MM.1S (cell line): ENCODE measurements at regions not wholly inside any gene's neighbourhood (a gene's known extent, or its start where the extent isn't known, plus 50 kb on each side); places are given as distances from the start of the nearest gene placed in this dataset.

Source experiments
- DNase-seq: peaks from one replicate; pipeline ENCODE4 v3.0.0-alpha.2; 2015
- H2AFZ ChIP-seq: fragments of 300-600 bp; sonication (generic); 2 replicates; pipeline ENCODE4 v1.6.0; 2016; ENCODE audit warnings: antibody characterized with exemption, low read length
- H3F3A ChIP-seq: fragments of 300-600 bp; sonication (generic); 2 replicates; pipeline ENCODE4 v1.6.1; 2016; ENCODE audit warnings: mild to moderate bottlenecking, antibody characterized with exemption, low read length, moderate library complexity, mixed read lengths; ENCODE audit not compliant: insufficient read depth
- H3K27ac ChIP-seq: fragments of 300-600 bp; sonication (generic); 2 replicates; pipeline ENCODE4 v1.5.1; 2016; ENCODE audit warnings: mild to moderate bottlenecking, low read length
- H3K27me3 ChIP-seq: fragments of 300-600 bp; sonication (generic); replicated peaks from 2 replicates; pipeline ENCODE4 v1.6.0; 2016; ENCODE audit warnings: low read length; ENCODE audit not compliant: insufficient read depth
- H3K36me3 ChIP-seq: fragments of 300-600 bp; sonication (generic); replicated peaks from 2 replicates; pipeline ENCODE4 v1.6.1; 2016; ENCODE audit warnings: mild to moderate bottlenecking, low read length, mixed read lengths; ENCODE audit not compliant: insufficient read depth
- H3K4me1 ChIP-seq: fragments of 300-600 bp; sonication (generic); 2 replicates; pipeline ENCODE4 v1.6.1; 2016; ENCODE audit warnings: low read length, mixed read lengths
- H3K4me2 ChIP-seq: fragments of 300-600 bp; sonication (generic); 2 replicates; pipeline ENCODE4 v1.6.0; 2016; ENCODE audit warnings: low read depth, low read length
- H3K4me3 ChIP-seq: fragments of 300-600 bp; sonication (generic); 2 replicates; pipeline ENCODE4 v1.5.1; 2016; ENCODE audit warnings: low read length, mixed read lengths
- H3K79me2 ChIP-seq: fragments of 300-600 bp; sonication (generic); 2 replicates; pipeline ENCODE4 v1.6.1; 2016; ENCODE audit warnings: mixed run types, low read length, mixed read lengths
- H3K9ac ChIP-seq: fragments of 300-600 bp; sonication (generic); 2 replicates; pipeline ENCODE4 v1.6.1; 2016; ENCODE audit warnings: low read length, mixed read lengths
- H3K9me2 ChIP-seq: fragments of 300-600 bp; sonication (generic); replicated peaks from 2 replicates; pipeline ENCODE4 v1.6.1; 2016; ENCODE audit warnings: mild to moderate bottlenecking, low read length, mixed read lengths; ENCODE audit not compliant: insufficient read depth
- H3K9me3 ChIP-seq: fragments of 300-600 bp; sonication (generic); replicated peaks from 2 replicates; pipeline ENCODE4 v1.6.1; 2016; ENCODE audit warnings: mild to moderate bottlenecking, low read length, mixed read lengths; ENCODE audit not compliant: insufficient read depth
- H4K20me1 ChIP-seq: fragments of 300-600 bp; sonication (generic); 2 replicates; pipeline ENCODE4 v1.6.1; 2016; ENCODE audit warnings: mild to moderate bottlenecking, low read length, moderate library complexity, mixed read lengths; ENCODE audit not compliant: insufficient read depth
- EZH2 ChIP-seq: fragments of 300-600 bp; sonication (generic); optimal IDR thresholded peaks from 2 replicates; pipeline ENCODE3; 2017; ENCODE audit warnings: low read depth, mild to moderate bottlenecking, antibody characterized with exemption, low read length, mixed read lengths
- EZH2phosphoT487 ChIP-seq: fragments of 300-600 bp; sonication (generic); IDR thresholded peaks from 2 replicates; pipeline ENCODE4 v1.6.1; 2018; ENCODE audit warnings: antibody characterized with exemption, low read length
- TF ChIP-seq, protein P1 (sequence below): fragments of 300-600 bp; sonication (generic); IDR thresholded peaks from 2 replicates; pipeline ENCODE4 v1.5.1; 2016; ENCODE audit warnings: antibody characterized with exemption, low read length, mixed read lengths

GRCh38 chr12:63078906-63079305, 72.1 kb downstream of the AVPR1A start:
- Histone ChIP-seq H3K9ac (no peak overlapping the region), H3K79me2 (no peaks in the 10 kb centered on the region), H3K4me3 (no peak overlapping the region), H3K27me3 (no peaks in the 10 kb centered on the region), H3K9me2 (no peaks in the 10 kb centered on the region), H2AFZ (no peak overlapping the region), H3K36me3 (no peaks in the 10 kb centered on the region), H3F3A (no peaks in the 10 kb centered on the region), H4K20me1 (no peaks in the 10 kb centered on the region), H3K4me2 (no peak overlapping the region), H3K4me1 (no peaks in the 10 kb centered on the region), H3K27ac (no peak overlapping the region), H3K9me3 (no peaks in the 10 kb centered on the region)
- no peak for TF ChIP-seq EZH2
- TF ChIP-seq, protein P1, sequence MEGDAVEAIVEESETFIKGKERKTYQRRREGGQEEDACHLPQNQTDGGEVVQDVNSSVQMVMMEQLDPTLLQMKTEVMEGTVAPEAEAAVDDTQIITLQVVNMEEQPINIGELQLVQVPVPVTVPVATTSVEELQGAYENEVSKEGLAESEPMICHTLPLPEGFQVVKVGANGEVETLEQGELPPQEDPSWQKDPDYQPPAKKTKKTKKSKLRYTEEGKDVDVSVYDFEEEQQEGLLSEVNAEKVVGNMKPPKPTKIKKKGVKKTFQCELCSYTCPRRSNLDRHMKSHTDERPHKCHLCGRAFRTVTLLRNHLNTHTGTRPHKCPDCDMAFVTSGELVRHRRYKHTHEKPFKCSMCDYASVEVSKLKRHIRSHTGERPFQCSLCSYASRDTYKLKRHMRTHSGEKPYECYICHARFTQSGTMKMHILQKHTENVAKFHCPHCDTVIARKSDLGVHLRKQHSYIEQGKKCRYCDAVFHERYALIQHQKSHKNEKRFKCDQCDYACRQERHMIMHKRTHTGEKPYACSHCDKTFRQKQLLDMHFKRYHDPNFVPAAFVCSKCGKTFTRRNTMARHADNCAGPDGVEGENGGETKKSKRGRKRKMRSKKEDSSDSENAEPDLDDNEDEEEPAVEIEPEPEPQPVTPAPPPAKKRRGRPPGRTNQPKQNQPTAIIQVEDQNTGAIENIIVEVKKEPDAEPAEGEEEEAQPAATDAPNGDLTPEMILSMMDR: no peak
- TF ChIP-seq EZH2phosphoT487: no peak
- no peak for DNase-seq

- no peaks in the 10 kb centered on the region for H3K4me1 ChIP-seq
- no peaks in the 10 kb centered on the region for H3K27me3 ChIP-seq
- no peak overlapping the region for H2AFZ ChIP-seq
- H3K9ac ChIP-seq: no peak overlapping the region
- H4K20me1 ChIP-seq: no peaks in the 10 kb centered on the region
- no peaks in the 10 kb centered on the region for H3K9me2 ChIP-seq
- no peak overlapping the region for H3K4me3 ChIP-seq
- H3K36me3 ChIP-seq: no peaks in the 10 kb centered on the region
- H3F3A ChIP-seq: no peaks in the 10 kb centered on the region
- no peak overlapping the region for H3K27ac ChIP-seq
- DNase-seq: no peak
- no peaks in the 10 kb centered on the region for H3K9me3 ChIP-seq
- H3K4me2 ChIP-seq: no peak overlapping the region
- TF ChIP-seq EZH2phosphoT487: no peak
- no peak for TF ChIP-seq EZH2
- TF ChIP-seq, protein P1: no peak
- no peaks in the 10 kb centered on the region for H3K79me2 ChIP-seq
Observed at GRCh38 chr12:63075376-63076060, 75.5 kb downstream of the AVPR1A start.

GRCh38 chr12:63070709-63071108, 80.3 kb downstream of the AVPR1A start:
- TF ChIP-seq EZH2 (no peak), EZH2phosphoT487 (no peak)
- TF ChIP-seq, protein P1: no peak
- Histone ChIP-seq H3K4me2 (no peak overlapping the region), H4K20me1 (no peaks in the 10 kb centered on the region), H2AFZ (no peak overlapping the region), H3K27me3 (no peaks in the 10 kb centered on the region), H3K4me3 (no peak overlapping the region), H3K27ac (no peak overlapping the region), H3K9ac (no peak overlapping the region), H3K36me3 (no peaks in the 10 kb centered on the region), H3K4me1 (no peaks in the 10 kb centered on the region), H3K9me3 (no peaks in the 10 kb centered on the region), H3F3A (no peaks in the 10 kb centered on the region), H3K9me2 (no peaks in the 10 kb centered on the region), H3K79me2 (no peaks in the 10 kb centered on the region)
- no peak for DNase-seq
